H9 (cell line): ENCODE measurements at regions not wholly inside any gene's neighbourhood (a gene's known extent, or its start where the extent isn't known, plus 50 kb on each side); places are given as distances from the start of the nearest gene placed in this dataset.

ENCODE experiments used
- DNase-seq: peaks from one replicate; pipeline ENCODE4 v3.0.0-alpha.2; 2017
- H2AFZ ChIP-seq: one replicate; pipeline ENCODE4 v1.6.1; 2013; ENCODE audit warnings: mild to moderate bottlenecking, low read length, control low read depth, moderate library complexity
- H2AK5ac ChIP-seq: 2 replicates; pipeline ENCODE4 v1.6.1; 2013; ENCODE audit warnings: low read length, control low read depth, mixed read lengths; ENCODE audit not compliant: insufficient read length
- H2BK120ac ChIP-seq: one replicate; pipeline ENCODE4 v1.6.1; 2013; ENCODE audit warnings: low read depth, mild to moderate bottlenecking, low read length, control low read depth, inconsistent platforms; ENCODE audit not compliant: poor library complexity, severe bottlenecking
- H2BK12ac ChIP-seq: 2 replicates; pipeline ENCODE4 v1.6.1; 2013; ENCODE audit warnings: low read length, control low read depth, mixed read lengths, low read depth; ENCODE audit not compliant: insufficient read length
- H2BK15ac ChIP-seq: 2 replicates; pipeline ENCODE4 v1.6.1; 2013; ENCODE audit warnings: low read depth, low read length, control low read depth
- H2BK20ac ChIP-seq: one replicate; pipeline ENCODE4 v1.6.1; 2013; ENCODE audit warnings: low read depth, mild to moderate bottlenecking, low read length, control low read depth, inconsistent platforms; ENCODE audit not compliant: poor library complexity, severe bottlenecking
- H2BK5ac ChIP-seq: 2 replicates; pipeline ENCODE4 v1.6.1; 2013; ENCODE audit warnings: low read length, control low read depth, mixed read lengths; ENCODE audit not compliant: insufficient read length
- H3K14ac ChIP-seq: 2 replicates; pipeline ENCODE4 v1.6.1; 2013; ENCODE audit warnings: low read length, control low read depth; ENCODE audit not compliant: insufficient read depth
- H3K18ac ChIP-seq: 2 replicates; pipeline ENCODE4 v1.6.1; 2013; ENCODE audit warnings: low read depth, mild to moderate bottlenecking, mixed read lengths, low read length, control low read depth; ENCODE audit not compliant: insufficient read length
- H3K23ac ChIP-seq: 2 replicates; pipeline ENCODE4 v1.6.1; 2013; ENCODE audit warnings: low read length, control low read depth, mixed read lengths, low read depth; ENCODE audit not compliant: insufficient read length
- H3K23me2 ChIP-seq: 2 replicates; pipeline ENCODE4 v1.6.1; 2013; ENCODE audit warnings: low read depth, mild to moderate bottlenecking, mixed read lengths, low read length, control low read depth; ENCODE audit not compliant: insufficient read length, poor library complexity, severe bottlenecking
- H3K27ac ChIP-seq: 2 replicates; pipeline ENCODE4 v1.5.1; 2013; ENCODE audit warnings: low read length, control low read depth, mixed read lengths, low read depth; ENCODE audit not compliant: insufficient read length
- H3K27me3 ChIP-seq: 2 replicates; pipeline ENCODE4 v1.6.1; 2013; ENCODE audit warnings: low read length, control low read depth, inconsistent platforms; ENCODE audit not compliant: insufficient read depth
- H3K4ac ChIP-seq: 2 replicates; pipeline ENCODE4 v1.6.1; 2013; ENCODE audit warnings: low read depth, mild to moderate bottlenecking, control low read depth, inconsistent platforms, low read length, moderate library complexity
- H3K4me1 ChIP-seq: 2 replicates; pipeline ENCODE4 v1.6.1; 2013; ENCODE audit warnings: low read length, control low read depth, inconsistent platforms; ENCODE audit not compliant: insufficient read depth
- H3K4me2 ChIP-seq: 2 replicates; pipeline ENCODE4 v1.6.1; 2013; ENCODE audit warnings: low read length, control low read depth, mixed read lengths; ENCODE audit not compliant: insufficient read length, insufficient read depth
- H3K56ac ChIP-seq: 2 replicates; pipeline ENCODE4 v1.6.1; 2013; ENCODE audit warnings: low read depth, mild to moderate bottlenecking, mixed read lengths, low read length, control low read depth; ENCODE audit not compliant: insufficient read length
- H3K79me1 ChIP-seq: 2 replicates; pipeline ENCODE4 v1.6.1; 2013; ENCODE audit warnings: low read depth, mild to moderate bottlenecking, moderate library complexity, low read length, control low read depth, inconsistent platforms; ENCODE audit not compliant: insufficient read depth, poor library complexity, severe bottlenecking
- H3K79me2 ChIP-seq: 2 replicates; pipeline ENCODE4 v1.6.1; 2013; ENCODE audit warnings: low read length, control low read depth, inconsistent platforms; ENCODE audit not compliant: insufficient read depth
- H3K9ac ChIP-seq: 2 replicates; pipeline ENCODE4 v1.6.1; 2013; ENCODE audit warnings: low read length, control low read depth, mixed read lengths; ENCODE audit not compliant: insufficient read length; ENCODE audit errors: extremely low read depth
- H3K9me3 ChIP-seq: one replicate; pipeline ENCODE4 v1.6.1; 2013; ENCODE audit warnings: low read depth, low read length, inconsistent platforms; ENCODE audit not compliant: control insufficient read depth
- H3T11ph ChIP-seq: one replicate; pipeline ENCODE4 v1.6.1; 2013; ENCODE audit warnings: mild to moderate bottlenecking, low read length, control low read depth, inconsistent platforms
- H4K20me1 ChIP-seq: one replicate; pipeline ENCODE4 v1.6.1; 2013; ENCODE audit not compliant: control insufficient read depth, insufficient read length, insufficient read depth
- H4K5ac ChIP-seq: 2 replicates; pipeline ENCODE4 v1.6.1; 2013; ENCODE audit warnings: low read depth, mild to moderate bottlenecking, mixed read lengths, low read length, control low read depth; ENCODE audit not compliant: insufficient read length
- H4K8ac ChIP-seq: replicated peaks from 2 replicates; pipeline ENCODE4 v1.6.1; 2013; ENCODE audit warnings: low read length, control low read depth, mixed read lengths, low read depth; ENCODE audit not compliant: insufficient read length
- H4K91ac ChIP-seq: 2 replicates; pipeline ENCODE4 v1.6.1; 2013; ENCODE audit warnings: low read depth, mild to moderate bottlenecking, moderate library complexity, mixed read lengths, low read length, control low read depth; ENCODE audit not compliant: insufficient read length
- H3K27ac Mint-ChIP-seq, 3 experiments: 2 replicates in 2 of 3; 3 replicates in 1 of 3; pipeline ENCODE4 v1.8.0; 2020 to 2021; ENCODE audit warnings: mixed read lengths in 3 of 3, mild to moderate bottlenecking in 1 of 3, moderate library complexity in 1 of 3
- H3K27me3 Mint-ChIP-seq: 2 replicates; pipeline ENCODE4 v1.8.0; 2021; ENCODE audit warnings: low read depth, mild to moderate bottlenecking, moderate library complexity, mixed read lengths
- H3K36me3 Mint-ChIP-seq, 3 experiments: 2 replicates in 2 of 3; 3 replicates in 1 of 3; pipeline ENCODE4 v1.8.0; 2020 to 2021; ENCODE audit warnings: low read depth in 3 of 3, mixed read lengths in 3 of 3; ENCODE audit not compliant: insufficient read depth in 1 of 3
- H3K4me1 Mint-ChIP-seq, 2 experiments: 2 replicates each; pipeline ENCODE4 v1.8.0; 2020; ENCODE audit warnings: mixed read lengths in 2 of 2
- H3K4me3 Mint-ChIP-seq, 2 experiments: 2 replicates in 1 of 2; 3 replicates in 1 of 2; pipeline ENCODE4 v1.8.0; 2020 to 2021; ENCODE audit warnings: mild to moderate bottlenecking in 2 of 2, mixed read lengths in 2 of 2, moderate library complexity in 1 of 2
- H3K9me3 Mint-ChIP-seq, 2 experiments: 2 replicates in 1 of 2; 3 replicates in 1 of 2; pipeline ENCODE4 v1.8.0; 2020; ENCODE audit warnings: mild to moderate bottlenecking in 2 of 2, mixed read lengths in 2 of 2, moderate library complexity in 1 of 2
- CTCF ChIP-seq: fragments of 200-600 bp; sonication (generic); conservative IDR thresholded peaks from 3 replicates; pipeline ENCODE4 v1.8.0; 2021; ENCODE audit warnings: antibody characterized with exemption, mild to moderate bottlenecking
- WGBS: extraction: QIAGEN DNeasy Blood & Tissue Kit; methylation state at CpG from one replicate; pipeline ENCODE4 v1.1.7; 2013; ENCODE audit warnings: missing lambda C conversion rate, low lambda C conversion rate, mixed read lengths; ENCODE audit not compliant: insufficient read length; ENCODE audit errors: extremely low coverage; 5-methylcytosine and 5-hydroxymethylcytosine counted together

GRCh38 chr15:85943791-85944190, 135.9 kb upstream of the AGBL1 start:
- Mint-ChIP-seq H3K4me1 (no peaks in the 10 kb centered on the region), H3K36me3 (no peaks in the 10 kb centered on the region; a peak in 1 of 7 replicates), H3K9me3 (peaks cover 0 to 3% of the 10 kb centered on the region in 2 experiments; a peak in 1 of 5 replicates), H3K27me3 (no peaks in the 10 kb centered on the region), H3K27ac (no peak overlapping the region), H3K4me3 (no peak overlapping the region)
- no peak overlapping the region for H2BK12ac ChIP-seq
- no peaks in the 10 kb centered on the region for H3K79me1 ChIP-seq
- no peaks in the 10 kb centered on the region for H3K23me2 ChIP-seq
- no peak overlapping the region for H3K9ac ChIP-seq
- no peak overlapping the region for H2BK120ac ChIP-seq
- H4K20me1 ChIP-seq: no peaks in the 10 kb centered on the region
- WGBS: no CpG with 5 or more reads among the region's 2 CpGs
- H3T11ph ChIP-seq: no peak overlapping the region
- no peak for DNase-seq
- H2AK5ac ChIP-seq: no peak overlapping the region
- no peaks in the 10 kb centered on the region for H3K9me3 ChIP-seq
- H2BK15ac ChIP-seq: no peak overlapping the region
- H2AFZ ChIP-seq: no peak overlapping the region
- no peak for TF ChIP-seq CTCF
- H4K5ac ChIP-seq: no peak overlapping the region
- H3K56ac ChIP-seq: no peak overlapping the region
- no peaks in the 10 kb centered on the region for H3K79me2 ChIP-seq
- H3K23ac ChIP-seq: no peak overlapping the region
- no peak overlapping the region for H3K4ac ChIP-seq
- no peak overlapping the region for H3K27ac ChIP-seq
- no peak overlapping the region for H2BK5ac ChIP-seq
- H3K4me1 ChIP-seq: no peaks in the 10 kb centered on the region
- no peak overlapping the region for H4K8ac ChIP-seq
- H2BK20ac ChIP-seq: no peak overlapping the region
- no peak overlapping the region for H4K91ac ChIP-seq
- no peak overlapping the region for H3K18ac ChIP-seq
- no peaks in the 10 kb centered on the region; the same call in 1 of the 2 replicates for H3K27me3 ChIP-seq
- no peak overlapping the region for H3K4me2 ChIP-seq
- no peak overlapping the region for H3K14ac ChIP-seq
